Sigmoid colon (tissue), 4 donors: ENCODE measurements at regions not wholly inside any gene's neighbourhood (a gene's known extent, or its start where the extent isn't known, plus 50 kb on each side); places are given as distances from the start of the nearest gene placed in this dataset.

ENCODE experiments used
- EP300 ChIP-seq, 4 donors: sonication (generic); formaldehyde crosslinking; IDR thresholded peaks; one replicate each; pipeline ENCODE4 v1.6.1; 2017; ENCODE audit warnings: antibody characterized with exemption in 4 of 4
- POLR2A ChIP-seq, 2 donors: fragments of 450-650 bp; IDR thresholded peaks; one replicate each; pipeline ENCODE4 v1.6.1; 2016; ENCODE audit warnings: antibody characterized with exemption in 2 of 2, mild to moderate bottlenecking in 2 of 2, moderate library complexity in 2 of 2
- POLR2AphosphoS5 ChIP-seq, 4 donors: sonication (generic); formaldehyde crosslinking; IDR thresholded peaks; one replicate each; pipeline ENCODE4 v1.6.1; 2017; ENCODE audit warnings: antibody characterized with exemption in 4 of 4

DNA sequence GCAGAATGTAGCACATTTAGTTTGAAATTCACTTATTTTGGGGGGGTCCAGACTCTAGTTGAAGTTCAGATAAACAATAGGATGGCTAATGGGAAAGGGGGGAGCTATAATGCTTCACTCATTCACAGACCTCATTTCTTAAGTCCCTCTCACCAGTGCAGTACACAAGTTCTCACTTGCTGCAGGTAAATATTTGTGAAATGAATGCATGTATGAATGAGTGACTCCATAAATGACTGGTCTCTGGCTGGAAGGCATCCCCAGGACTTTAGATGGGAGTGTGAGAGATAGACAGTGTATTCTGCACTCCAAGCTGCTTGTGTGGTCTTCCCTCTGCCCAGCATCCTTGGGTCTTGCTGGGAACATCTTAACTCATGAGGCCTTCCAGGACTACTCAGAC is 169.2 kb downstream of the ZIC5 start:
- TF ChIP-seq POLR2A (IDR thresholded peaks at IDR 0.05) = no peak
- TF ChIP-seq EP300 (IDR thresholded peaks at IDR 0.05) = no peak
- TF ChIP-seq POLR2AphosphoS5 (IDR thresholded peaks at IDR 0.05) = no peak
